HL-60 (cell line): ENCODE measurements at regions not wholly inside any gene's neighbourhood (a gene's known extent, or its start where the extent isn't known, plus 50 kb on each side); places are given as distances from the start of the nearest gene placed in this dataset.

Source experiments
- DNase-seq, 2 experiments: peaks; one replicate each; pipeline ENCODE4 v3.0.0-alpha.2; 2010 to 2020; ENCODE audit warnings: low read depth in 1 of 2, low spot score in 1 of 2
- H3K27ac ChIP-seq: fragments of 250-450 bp; sonication (Bioruptor Pico); replicated peaks from 2 replicates; pipeline ENCODE4 v1.5.1; 2020; ENCODE audit warnings: mild to moderate bottlenecking, moderate library complexity
- H3K27me3 ChIP-seq: fragments of 250-450 bp; sonication (Bioruptor Pico); 2 replicates; pipeline ENCODE4 v1.5.1; 2021; ENCODE audit warnings: mild to moderate bottlenecking, moderate library complexity; ENCODE audit not compliant: insufficient read depth, poor library complexity, severe bottlenecking
- H3K4me3 ChIP-seq: replicated peaks from 2 replicates; pipeline ENCODE4 v1.5.1; 2011; ENCODE audit warnings: mild to moderate bottlenecking, control low read depth, low read length; ENCODE audit not compliant: insufficient read depth
- GABPA ChIP-seq: IDR thresholded peaks from 2 replicates; pipeline ENCODE4 v1.6.1; 2012; ENCODE audit warnings: low read depth
- POLR2AphosphoS5 ChIP-seq: IDR thresholded peaks from 2 replicates; pipeline ENCODE4 v1.6.1; 2012; ENCODE audit warnings: low read depth
- SPI1 ChIP-seq: IDR thresholded peaks from 2 replicates; pipeline ENCODE4 v1.6.1; 2012; ENCODE audit warnings: low read depth, mild to moderate bottlenecking, borderline replicate concordance
- TF ChIP-seq, protein P1 (sequence below): IDR thresholded peaks from 2 replicates; pipeline ENCODE4 v1.6.1; 2012; ENCODE audit warnings: low read depth; ENCODE audit not compliant: insufficient replicate concordance
- TF ChIP-seq, protein P2 (sequence below): IDR thresholded peaks from one replicate; pipeline ENCODE4 v1.5.1; 2011; ENCODE audit warnings: low read length, control low read depth, inconsistent platforms; ENCODE audit not compliant: insufficient read depth

DNA sequence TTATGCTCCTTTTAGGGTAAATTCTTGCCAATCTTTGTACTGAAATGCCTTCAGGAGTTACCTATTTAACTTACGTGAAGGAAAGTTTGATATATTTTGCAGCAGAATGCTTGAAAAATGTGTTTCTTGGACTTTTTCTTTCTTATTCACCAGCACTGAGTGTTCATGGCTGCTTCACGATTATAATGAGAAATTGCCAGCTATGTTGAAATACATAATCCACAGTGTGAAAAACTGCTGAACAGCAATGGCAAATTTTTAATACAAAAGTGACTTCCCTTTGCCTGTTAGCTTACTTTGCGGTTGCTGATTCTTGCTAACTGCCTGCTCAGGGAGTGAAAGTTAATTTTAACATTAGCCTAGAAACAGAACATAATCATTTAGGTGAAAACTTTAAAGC lies 153.8 kb upstream of the SLC4A4 start:
- DNase-seq: no peak
- no peak overlapping the region for H3K4me3 ChIP-seq
- TF ChIP-seq, protein P1, sequence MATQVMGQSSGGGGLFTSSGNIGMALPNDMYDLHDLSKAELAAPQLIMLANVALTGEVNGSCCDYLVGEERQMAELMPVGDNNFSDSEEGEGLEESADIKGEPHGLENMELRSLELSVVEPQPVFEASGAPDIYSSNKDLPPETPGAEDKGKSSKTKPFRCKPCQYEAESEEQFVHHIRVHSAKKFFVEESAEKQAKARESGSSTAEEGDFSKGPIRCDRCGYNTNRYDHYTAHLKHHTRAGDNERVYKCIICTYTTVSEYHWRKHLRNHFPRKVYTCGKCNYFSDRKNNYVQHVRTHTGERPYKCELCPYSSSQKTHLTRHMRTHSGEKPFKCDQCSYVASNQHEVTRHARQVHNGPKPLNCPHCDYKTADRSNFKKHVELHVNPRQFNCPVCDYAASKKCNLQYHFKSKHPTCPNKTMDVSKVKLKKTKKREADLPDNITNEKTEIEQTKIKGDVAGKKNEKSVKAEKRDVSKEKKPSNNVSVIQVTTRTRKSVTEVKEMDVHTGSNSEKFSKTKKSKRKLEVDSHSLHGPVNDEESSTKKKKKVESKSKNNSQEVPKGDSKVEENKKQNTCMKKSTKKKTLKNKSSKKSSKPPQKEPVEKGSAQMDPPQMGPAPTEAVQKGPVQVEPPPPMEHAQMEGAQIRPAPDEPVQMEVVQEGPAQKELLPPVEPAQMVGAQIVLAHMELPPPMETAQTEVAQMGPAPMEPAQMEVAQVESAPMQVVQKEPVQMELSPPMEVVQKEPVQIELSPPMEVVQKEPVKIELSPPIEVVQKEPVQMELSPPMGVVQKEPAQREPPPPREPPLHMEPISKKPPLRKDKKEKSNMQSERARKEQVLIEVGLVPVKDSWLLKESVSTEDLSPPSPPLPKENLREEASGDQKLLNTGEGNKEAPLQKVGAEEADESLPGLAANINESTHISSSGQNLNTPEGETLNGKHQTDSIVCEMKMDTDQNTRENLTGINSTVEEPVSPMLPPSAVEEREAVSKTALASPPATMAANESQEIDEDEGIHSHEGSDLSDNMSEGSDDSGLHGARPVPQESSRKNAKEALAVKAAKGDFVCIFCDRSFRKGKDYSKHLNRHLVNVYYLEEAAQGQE: no peak
- peaks cover 38% of the 10 kb centered on the region for H3K27me3 ChIP-seq
- no peak overlapping the region for H3K27ac ChIP-seq

DNA sequence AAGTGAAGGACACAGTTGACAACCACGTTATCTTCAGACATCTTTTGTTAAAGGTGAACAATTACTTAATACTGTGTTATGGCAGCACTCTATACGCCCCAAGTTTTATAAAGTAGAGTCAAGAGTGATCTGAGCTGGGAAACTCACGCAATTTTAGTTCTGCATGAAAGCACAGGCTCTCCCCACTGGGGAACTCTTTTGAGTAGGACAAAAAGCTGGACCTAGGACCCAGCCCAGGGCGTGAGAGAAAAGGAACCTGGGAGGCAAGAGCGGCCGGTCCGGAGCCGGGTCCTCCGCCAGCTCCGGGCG lies 152.6 kb upstream of the SLC4A4 start:
- peaks cover 46% of the 10 kb centered on the region for H3K27me3 ChIP-seq
- no peak overlapping the region for H3K27ac ChIP-seq
- DNase-seq: no peak
- H3K4me3 ChIP-seq: no peak overlapping the region
- TF ChIP-seq GABPA (no peak), SPI1 (no peak), POLR2AphosphoS5 (no peak)
- TF ChIP-seq, protein P1: no peak
- TF ChIP-seq, protein P2, sequence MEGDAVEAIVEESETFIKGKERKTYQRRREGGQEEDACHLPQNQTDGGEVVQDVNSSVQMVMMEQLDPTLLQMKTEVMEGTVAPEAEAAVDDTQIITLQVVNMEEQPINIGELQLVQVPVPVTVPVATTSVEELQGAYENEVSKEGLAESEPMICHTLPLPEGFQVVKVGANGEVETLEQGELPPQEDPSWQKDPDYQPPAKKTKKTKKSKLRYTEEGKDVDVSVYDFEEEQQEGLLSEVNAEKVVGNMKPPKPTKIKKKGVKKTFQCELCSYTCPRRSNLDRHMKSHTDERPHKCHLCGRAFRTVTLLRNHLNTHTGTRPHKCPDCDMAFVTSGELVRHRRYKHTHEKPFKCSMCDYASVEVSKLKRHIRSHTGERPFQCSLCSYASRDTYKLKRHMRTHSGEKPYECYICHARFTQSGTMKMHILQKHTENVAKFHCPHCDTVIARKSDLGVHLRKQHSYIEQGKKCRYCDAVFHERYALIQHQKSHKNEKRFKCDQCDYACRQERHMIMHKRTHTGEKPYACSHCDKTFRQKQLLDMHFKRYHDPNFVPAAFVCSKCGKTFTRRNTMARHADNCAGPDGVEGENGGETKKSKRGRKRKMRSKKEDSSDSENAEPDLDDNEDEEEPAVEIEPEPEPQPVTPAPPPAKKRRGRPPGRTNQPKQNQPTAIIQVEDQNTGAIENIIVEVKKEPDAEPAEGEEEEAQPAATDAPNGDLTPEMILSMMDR: no peak

DNA sequence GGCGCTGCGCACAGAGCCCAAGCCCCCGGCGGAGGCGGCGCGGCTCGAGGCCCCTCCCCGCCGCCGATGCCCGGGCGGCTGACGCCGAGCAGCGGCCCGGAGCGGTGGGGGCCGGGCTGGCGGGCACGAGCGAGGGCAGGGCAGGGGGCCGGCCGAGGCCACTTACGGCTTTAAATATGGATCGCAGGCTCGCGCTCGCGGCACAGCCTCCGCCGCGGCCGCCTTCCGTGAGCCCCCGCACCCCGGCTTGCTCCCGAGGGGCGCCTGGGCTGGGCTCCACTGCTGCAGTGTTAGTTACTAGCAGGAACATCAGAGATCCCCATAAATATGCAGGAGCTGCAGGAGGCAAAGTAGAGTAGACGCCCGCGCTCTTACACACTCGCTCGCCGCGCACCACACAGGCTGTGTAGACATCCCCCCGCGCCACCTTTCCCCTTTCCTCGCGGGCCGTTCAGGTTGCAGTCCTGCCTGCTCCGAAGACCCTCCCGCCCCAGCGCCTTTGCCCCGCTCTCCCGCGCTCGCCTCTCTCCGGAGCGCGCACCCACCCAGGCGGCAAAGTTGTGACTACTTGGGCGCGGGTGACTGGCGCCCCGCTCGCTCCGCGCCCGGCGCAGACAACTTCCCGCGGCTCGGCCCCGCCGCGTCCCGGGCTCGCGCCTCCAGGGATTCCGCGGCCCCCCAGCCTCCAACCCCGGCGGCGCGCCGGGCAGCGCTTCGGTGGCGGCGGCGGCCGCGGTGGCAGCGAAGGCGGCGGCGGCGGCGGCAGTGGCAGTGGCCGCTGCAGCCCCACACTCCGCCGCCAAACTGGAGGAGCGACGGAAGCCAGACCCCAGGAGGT lies 152.0 kb upstream of the SLC4A4 start:
- Histone ChIP-seq H3K4me3 (peak overlapping the region; percentile 40), H3K27me3 (peaks cover 50% of the 10 kb centered on the region), H3K27ac (no peak overlapping the region)
- no peak for DNase-seq
- TF ChIP-seq SPI1 (no peak), GABPA (no peak), POLR2AphosphoS5 (no peak)

DNA sequence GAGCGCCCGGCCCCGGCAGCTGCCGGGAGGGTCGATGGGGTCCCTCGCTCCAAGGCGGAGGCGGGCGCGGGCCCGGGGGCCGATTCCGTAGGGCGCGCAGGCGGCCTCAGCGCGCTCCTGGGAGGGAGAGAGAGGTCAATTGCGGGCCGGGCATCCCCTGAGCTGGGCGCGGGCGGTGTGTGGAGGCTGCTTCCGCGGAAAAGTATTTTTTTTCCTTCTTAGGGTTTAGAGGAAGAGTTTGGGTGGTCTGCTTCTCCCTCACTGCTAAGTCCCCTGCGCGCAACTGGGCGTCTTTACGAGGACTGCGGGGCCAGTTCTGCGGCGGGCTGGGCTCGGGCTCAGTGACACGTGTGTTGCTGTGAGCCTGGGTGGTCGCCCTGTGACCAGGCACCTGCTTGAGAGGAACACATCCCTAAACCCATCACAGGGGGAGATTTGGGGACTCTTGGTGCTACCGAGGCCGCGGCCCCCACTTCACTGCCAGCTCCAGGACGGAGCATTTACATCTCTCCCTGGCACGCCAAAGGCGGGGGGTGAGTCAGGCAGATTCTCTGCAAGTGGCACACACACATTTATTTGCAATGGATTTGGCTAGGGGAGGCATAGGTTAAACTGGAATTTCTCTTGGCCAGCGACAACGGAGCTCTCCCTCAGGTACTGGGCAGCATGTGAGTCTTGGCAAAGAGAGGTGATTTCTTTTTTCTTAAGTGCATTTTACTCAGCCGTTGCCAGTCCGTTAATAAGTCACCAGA lies 151.2 kb upstream of the SLC4A4 start:
- TF ChIP-seq, protein P1: no peak
- TF ChIP-seq GABPA (no peak), POLR2AphosphoS5 (no peak), SPI1 (no peak)
- TF ChIP-seq, protein P2: no peak
- H3K4me3 ChIP-seq: peak overlapping the region; percentile 16; the same call in 1 of the 2 replicates
- no peak overlapping the region for H3K27ac ChIP-seq
- peaks cover 50% of the 10 kb centered on the region for H3K27me3 ChIP-seq
- no peak for DNase-seq
